ENCODE measurements at regions not wholly inside any gene's neighbourhood (a gene's known extent, or its start where the extent isn't known, plus 50 kb on each side); places are given as distances from the start of the nearest gene placed in this dataset.
A peak's percentile ranks its signal among the peaks of the same experiment; 100 is the strongest.

DNA sequence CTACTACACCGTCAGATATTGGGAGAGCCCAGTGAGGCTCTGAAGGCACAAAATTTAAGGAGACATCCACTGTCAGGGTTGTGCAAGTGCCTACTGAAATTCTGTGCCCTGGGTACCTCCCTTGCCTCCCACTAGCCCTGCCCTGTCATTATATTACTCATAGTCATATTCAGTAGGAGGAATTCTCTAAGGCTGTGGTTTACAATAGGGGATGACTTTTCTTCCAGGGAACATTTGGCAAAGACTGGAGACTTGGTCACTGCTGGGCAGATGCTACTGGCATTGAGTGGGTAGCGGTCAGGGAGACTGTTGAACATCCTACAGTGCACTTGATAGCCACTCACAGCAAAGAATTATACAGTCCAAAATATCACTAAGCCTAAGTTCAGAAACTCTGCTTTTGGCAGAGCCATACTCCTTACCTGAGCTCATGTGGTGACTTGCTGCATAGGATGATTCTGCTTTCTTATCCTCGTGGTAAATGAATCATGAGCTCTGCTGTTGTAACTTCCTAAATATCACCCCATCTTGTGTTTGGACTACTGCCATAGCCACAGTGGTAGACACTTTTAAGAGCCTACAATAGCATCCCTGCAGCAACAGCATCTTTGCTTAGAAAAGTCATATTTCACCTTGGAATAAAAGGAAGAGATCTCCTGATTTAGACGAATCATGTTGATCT, 563.4 kb upstream of the PLXNA2 start:
- no peak for DNase-seq

DNA sequence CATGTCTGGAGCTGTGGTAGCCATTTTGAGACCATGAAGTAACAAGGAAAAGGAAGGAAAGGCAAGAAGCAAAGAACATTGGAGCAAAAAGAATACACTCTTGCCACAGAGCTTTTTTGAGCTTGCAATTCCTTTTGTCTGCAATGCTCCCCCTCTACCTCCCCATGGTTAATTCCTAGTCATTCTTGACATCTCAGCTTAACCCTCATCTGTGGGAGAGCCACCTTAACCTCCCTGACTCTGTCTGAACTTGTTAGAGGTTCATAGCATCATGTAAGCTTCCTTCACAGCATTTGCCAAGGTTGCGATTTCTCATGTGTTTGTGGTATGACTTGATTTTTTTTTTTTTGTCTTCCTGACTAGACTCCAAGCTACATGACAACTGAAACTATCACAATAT, 564.1 kb upstream of the PLXNA2 start:
- no peak for DNase-seq

DNA sequence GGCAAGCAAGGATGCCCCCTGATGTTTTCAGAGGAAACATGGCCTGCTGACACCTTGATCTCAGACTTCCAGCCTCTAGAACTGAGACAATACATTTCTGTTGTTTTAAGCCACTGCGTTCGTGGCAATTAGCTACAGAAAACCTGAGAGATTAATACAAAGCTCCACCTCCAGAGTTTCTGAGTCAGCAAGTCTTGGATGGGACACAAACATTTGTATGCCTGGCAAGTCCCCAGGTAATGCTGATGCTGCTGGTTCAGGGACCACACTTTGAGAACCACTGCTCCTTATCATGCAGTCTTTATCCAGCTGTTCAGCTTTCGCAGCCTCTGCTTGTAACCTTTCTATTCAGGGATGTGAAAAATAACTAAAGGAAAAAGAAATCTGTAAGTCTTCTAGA, 565.7 kb upstream of the PLXNA2 start:
- peak; percentile 54 for DNase-seq

DNA sequence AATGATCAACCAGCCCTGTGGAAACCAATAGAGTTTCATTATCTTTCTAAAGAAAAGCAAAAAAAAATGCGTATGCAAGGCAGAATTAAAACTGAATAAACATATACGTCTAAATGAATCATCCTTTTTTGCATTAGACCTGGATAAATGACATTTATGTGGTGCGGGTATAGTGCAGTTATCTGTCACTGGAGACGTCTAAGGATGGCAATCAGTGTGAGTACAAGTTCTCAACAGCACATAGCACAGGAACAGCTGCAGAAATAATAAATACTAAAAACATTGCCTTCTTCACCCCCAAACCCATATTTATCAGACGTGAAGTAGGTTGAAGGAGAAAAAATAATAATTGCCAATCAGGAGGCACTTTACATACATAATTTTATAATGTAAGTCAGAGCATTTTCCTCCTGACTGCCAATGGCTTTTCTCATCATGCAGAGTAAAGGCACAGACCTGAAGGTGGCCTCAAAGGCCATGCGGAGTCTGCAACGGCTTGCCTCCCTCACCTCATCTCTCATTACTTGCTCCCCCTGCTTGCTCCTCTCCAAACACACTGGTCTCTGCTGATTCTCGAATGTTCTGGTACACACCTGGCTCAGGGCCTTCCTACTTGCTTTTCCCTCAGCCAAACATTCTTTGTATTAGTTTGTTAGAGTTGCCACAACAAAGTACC, 574.7 kb upstream of the PLXNA2 start:
- DNase-seq = no peak

DNA sequence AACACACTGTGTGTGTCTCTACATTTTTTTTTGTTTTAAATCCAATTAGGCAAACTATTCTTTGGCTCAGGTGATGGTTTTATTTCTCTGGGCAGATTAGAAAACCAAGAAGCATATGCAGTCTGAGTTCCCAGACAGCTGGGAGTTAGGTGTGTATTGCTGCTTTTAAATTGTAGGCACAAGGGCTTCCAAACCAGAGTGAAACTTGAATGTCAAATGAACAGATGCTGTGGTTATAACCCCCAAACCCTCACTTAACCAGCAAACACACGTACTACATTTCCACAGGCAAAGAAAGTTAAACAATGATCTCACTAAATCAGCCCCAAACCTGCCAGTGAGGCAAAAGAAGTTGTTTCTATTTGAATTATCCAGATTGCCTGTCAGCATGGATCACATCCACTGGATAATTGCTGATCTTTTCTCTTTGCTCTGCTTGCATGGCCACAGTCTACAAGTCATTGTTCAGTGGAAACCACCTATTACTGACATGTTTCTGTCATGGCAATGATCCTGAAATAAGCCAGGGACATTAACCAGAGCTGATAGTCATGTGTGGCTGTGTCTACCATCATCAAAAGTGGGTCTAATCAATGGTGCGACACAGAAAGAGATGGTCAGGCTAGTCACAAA, 576.5 kb upstream of the PLXNA2 start:
- no peak for DNase-seq

DNA sequence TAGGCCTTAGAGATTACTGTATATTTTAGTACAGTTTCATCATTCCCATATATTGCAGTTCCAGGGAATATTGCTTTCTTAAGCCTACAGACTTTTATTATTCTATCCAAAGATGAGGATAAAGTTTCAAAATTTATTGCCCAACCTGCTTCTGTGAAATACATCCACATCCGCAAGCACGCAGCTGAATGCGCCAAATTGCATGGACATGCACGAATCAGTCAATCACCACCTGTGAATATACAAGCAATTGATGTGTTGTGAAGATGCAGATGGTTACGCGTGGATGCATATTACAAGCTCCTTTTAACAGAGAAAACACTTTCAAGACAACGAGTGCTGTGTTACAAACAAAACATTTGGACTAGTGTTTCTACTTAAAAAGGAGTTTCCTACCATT, 577.8 kb upstream of the PLXNA2 start:
- DNase-seq = no peak

DNA sequence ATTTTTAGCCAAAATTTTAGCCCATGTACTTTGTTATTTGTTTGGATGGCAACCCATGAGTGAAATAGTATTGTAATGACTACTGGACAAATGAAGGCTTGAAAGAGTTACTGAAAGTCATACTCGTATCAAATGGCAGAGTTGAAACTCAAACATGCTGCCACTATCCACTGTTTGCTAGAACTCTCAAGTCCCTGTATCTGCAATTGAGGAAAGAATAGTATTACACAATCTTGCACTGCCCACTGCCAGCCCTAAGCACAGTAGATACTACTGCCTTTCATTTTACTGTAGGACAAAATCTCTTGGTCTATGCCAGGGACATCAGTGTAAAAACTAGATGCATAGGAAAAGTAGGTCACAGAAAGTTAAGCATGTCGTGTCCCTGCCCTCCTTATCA, 581.1 kb upstream of the PLXNA2 start:
- no peak for DNase-seq

DNA sequence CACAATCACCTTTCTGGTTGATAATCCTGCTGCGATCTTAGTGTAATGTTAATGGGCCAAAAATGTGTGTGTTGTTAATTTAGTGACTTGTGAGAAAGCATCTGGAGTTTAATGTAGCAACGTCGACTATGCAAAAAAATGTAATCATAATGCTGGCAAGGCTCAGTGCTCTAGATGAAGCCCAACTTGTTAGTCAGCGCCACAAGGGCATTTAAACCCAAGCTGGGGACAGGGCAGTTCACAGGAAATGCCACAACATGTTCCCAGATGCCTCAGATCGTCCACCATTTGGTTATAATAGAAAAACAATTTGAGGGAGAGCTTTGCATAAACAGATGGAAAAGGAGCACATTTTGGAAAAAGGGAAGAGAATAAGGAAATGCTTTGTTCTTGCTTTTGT, 585.4 kb upstream of the PLXNA2 start:
- no peak for DNase-seq

DNA sequence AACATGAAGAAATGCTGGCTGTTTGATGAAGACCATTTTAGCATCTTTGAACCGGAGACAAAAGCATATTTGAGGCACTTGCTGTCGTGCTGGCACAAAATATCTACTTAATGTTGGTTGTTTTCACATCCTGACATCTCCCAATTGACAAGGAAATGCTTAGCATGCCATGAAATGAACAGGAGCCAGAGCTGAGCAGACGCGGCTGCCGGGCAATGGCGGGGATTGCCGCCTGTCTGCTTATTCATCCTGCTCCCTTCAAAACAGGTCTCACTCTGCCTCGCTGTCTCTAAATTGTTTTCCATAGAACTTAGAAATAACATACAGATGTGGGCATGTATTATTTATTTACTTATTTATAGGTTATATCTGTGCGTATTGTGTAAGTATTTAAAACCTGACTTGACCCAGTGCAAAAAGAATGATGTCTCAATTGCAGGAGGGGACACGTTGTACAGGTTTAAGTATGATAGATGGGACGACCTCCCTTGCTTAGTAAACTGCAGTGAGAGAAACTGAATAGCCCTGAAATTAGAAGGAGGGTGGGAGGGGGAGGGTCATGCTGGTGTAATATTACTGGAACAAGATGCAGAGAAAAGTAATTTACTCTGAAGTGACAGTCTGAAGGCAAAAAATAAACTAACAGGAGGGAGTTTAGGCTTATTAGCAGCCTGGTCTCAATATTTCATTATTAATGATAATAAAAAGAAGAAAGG, 590.4 kb upstream of the PLXNA2 start:
- no peak for DNase-seq

DNA sequence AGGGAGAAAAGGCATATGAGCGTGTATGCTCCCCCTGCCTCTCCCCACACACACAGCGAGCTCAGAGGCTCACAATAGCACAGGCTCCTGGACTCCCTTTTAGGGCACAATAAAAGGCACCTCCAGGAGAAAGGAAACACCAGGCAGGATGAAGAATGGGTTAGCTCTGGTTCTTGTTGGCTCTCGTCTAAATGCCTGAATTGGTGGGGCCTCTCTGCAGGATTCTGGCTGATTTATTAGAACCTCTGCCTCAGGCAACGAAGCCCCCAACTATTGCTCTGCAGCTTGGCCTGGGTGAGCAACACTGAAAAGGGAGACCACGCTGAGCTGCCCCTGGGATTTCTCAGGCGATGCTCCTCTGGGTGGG, 590.9 kb upstream of the PLXNA2 start:
- no peak for DNase-seq

DNA sequence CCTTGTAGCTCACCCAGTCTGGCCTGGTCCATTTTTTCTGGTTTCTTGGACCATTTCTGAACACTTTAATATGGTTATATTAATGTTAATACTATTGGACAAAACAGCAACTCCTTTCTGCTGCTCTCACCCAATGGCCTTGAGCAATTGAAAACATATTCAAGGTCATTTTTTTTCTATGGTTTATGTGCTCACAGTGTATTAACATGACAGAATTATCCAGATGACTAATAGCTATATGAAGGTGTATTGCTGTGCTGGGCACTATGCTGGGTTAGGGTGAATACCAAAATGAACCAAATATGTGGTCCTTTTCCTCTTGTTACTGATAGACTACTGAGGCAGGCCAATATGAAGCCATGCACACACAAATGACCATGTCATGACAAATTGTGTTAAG, 591.6 kb upstream of the PLXNA2 start:
- no peak for DNase-seq

DNA sequence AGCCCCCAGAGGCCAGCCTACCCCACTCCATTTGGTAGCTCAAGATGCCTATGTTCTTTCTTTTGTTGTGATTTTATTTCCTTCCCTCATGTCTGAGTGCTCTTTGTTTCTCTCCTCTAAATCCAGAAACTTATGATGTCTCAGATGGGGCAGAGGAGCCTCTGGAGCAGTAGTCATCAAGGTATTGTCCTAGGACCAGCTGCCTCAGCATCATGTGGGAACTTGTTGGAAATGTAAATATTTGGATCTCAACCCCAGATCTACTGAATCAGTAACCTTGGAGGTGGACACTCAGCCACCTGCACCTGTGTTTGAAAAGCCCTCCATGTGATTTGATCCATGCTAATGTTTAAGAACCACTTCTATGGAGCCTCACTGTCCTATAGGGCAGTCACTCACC, 593.1 kb upstream of the PLXNA2 start:
- no peak for DNase-seq

DNA sequence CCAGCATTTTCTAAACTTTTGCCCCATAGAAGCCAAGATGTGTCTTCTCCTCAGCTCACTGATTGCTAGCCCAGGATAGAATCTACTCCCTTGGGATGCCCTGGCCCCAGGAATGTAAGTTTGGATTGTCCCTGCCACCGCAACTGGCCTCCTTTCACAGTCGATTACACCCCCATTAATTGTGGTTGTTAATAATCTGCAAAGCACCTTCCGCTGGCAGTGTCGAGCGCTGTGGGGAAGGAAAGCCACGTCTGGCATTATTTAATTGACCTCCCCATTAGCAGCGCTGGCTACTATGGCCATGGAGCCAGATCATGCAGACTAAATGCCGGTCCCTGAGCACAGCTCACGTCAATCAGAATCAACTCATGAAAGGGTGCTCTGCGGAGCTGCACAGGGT, 597.3 kb upstream of the PLXNA2 start:
- DNase-seq = no peak

DNA sequence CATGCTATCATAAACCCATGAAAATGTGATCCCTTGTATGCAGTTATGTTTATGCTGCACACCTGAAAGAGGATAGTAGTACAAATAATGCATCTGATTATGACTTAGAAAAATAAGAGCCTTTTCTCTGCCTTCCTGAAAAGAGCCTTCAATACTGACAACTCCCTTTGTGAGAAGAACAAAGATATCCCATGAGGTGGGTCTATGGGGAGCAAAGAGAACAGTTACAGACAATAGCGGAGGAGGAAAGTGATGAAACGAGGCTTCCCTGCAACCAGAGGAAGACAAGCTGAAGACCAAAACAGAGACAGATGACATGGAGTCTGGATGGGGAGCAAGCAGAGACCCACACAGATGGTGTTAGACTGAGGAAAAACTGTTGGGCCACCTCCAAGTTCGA, 598.3 kb upstream of the PLXNA2 start:
- DNase-seq = no peak

DNA sequence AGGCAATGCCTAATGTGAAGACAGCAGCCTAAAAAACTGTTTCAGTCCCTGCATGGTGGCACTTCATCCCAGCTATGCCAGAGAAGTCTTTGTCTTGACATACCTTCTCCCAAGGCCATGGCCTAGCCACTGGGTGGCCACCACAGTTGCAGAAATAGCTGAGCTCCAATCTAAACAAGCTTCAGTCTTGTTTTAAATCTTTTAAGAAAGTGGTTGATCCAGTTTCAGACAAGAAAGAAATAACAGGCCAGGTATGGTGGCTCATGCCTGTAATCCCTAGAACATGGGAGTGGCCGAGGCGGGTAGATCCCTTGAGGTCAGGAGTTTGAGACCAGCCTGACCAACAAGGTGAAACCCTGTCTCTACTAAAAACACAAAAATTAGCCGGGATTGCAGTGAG, 600.0 kb upstream of the PLXNA2 start:
- DNase-seq = no peak

DNA sequence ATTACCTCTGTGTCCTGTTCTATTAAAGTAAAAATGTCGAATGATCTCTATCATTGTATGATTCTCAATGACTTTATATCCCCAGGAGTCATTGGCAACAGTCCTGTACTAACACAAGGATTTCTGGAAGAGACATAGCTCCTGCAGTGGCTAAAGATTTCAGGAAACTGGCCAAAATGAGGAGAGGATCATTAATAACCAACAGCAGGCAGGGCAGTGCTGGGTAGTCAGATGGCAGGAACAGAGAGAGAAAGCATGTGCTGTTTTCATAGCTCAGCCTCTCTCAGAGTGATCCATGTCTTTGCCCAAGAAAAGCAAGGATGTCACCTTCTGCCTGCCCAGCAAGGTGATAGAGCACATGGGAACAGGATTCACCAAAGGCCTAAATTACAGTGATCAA, 604.7 kb upstream of the PLXNA2 start:
- no peak for DNase-seq

DNA sequence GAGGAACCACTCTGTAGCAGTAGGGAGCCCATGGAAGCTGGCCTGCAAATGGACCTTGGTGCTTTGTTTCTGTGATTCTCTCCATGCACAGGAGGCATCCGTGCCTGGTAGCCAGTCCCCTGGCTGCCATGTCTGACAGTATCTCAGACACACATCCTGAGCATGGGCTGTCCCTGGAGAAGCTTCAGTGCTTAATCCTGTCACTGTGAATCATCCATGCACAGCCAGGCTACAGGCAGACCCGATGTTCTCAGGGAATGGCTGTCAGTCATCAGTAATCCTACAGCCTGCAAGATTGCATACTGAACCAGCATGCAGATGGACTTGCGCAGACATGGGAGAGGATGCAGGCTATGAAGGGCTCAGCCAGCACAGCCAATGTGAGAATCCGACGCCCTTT, 606.3 kb upstream of the PLXNA2 start:
- no peak for DNase-seq

DNA sequence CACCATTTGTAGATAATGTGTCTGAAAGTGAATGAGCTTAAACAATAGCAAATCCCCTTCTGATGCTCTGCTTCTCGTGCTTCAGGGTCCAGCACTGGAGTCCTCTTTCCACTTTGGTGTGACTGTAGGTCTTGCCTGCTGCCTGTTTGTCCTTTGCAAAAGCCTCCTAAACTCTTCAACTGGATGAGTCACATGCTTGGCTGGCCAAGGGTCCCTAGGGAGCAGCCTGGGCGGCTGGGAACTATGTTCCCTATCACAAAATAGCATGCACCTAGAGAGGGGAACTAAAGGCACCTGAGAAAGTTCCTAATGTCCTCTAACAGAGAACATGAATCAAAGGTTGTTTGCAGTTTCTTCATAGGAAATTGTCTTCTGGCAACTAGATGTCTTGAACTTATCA, 607.2 kb upstream of the PLXNA2 start:
- no peak for DNase-seq

DNA sequence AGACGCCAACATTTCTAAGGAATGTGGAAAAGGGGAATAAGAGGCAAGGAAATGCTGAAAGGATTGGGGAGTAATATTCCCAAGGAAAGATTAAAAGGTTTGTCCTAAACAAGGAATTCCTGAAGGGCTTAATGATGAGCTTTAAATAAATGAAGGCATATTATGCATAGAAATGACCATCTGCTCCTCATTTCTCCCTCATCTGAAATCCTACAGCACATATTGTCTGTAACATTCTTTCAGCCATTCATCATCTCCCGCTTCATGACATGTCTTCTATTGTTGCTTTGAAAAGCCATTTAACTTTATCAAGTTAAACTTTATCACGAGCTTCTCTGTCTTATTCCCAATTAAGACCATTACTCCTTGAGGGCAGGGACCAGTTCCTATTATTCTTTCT, 608.7 kb upstream of the PLXNA2 start:
- DNase-seq = no peak

DNA sequence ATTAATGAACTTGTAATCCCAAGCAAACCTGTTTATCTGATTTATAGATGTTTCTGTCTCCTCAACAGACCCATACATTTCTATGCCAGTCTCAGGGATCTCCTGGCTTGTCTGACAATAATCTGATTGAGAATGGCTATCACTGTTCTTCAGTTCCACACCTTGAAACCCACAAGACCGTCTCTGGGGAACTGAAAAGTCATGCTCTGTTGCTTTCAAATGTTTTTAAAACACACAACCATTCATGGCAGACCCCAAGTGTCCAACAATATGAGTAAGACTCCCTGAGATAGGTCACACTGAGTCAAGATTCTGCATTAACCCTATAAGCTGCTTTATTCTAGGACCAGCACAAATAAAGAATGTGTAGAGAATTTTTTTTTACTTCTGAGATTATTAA, 611.2 kb upstream of the PLXNA2 start:
- no peak for DNase-seq

DNA sequence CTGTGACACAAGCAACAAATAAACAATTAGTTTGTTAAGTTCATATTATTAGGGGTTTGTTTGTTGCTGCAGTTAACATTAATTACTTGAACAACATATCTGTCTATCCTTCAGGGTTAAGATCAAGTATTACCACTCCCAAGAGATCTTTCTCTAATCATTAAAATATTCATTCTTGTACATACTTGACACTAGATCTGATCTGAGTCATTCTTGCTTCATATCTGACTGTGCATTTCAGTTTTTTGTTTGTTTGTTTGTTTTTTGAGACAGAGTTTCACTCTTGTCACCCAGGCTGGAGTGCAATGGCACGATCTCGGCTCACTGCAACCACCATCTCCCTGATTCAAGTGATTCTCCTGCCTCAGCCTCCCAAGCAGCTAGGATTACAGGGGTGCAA, 613.3 kb upstream of the PLXNA2 start:
- DNase-seq = no peak

DNA sequence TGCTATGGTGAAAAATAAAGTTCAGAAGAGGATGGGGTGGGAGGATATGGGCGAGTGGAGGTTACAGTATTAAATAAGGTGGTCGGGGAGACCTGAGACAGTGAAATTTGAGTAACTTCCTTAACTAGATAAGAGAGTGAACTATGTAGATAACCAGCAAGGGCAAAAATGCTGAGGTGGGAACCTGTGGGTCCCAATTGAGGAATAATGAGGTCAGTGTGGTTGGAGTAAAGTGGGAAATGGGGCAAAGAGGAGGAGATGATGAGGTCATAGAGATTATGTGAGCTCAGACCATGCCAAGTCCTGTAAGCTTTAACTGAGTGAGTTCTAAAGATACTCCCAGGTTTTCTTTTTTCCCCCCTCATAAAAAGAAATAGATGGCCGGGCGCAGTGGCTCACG, 614.6 kb upstream of the PLXNA2 start:
- no peak for DNase-seq

DNA sequence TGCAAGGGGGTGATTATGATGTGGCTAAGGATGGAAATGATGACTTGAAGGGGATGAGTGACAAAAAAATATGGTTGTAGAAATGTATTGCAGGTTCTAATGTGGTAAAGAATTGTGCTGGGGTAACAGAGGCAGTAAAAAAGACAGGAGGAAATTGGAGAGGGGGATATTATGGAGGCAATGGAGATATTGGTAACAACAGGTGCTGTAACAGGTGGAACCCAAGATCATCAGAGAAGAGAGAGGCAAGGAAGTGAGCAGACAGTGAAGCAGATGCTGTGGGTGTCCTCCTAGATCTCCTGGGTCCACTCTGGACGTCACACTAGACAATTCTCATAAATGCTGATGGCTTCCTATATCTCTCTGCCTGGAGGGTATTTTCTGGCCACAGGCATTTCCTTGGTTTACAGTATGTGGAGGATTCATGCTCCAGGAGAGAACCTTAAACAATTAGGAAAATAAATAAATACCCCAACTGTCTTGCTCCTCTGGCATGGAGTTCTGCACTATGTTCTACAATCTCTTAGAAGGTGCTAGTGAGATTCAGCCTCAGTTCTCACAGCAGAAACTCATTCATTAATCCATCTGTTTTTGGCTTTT, 620.3 kb upstream of the PLXNA2 start:
- DNase-seq = no peak

Measured in RPMI8226 (cell line).